A549 (cell line): ENCODE measurements at regions not wholly inside any gene's neighbourhood (a gene's known extent, or its start where the extent isn't known, plus 50 kb on each side); places are given as distances from the start of the nearest gene placed in this dataset.

Experiments
- ATAC-seq, 2 experiments: fragments of 200-7000 bp in 1 of 2; fragments of >200 bp in 1 of 2; cut with Nextera tagmentation in 1 of 2; cut with Tn5 transposase in 1 of 2; 3 replicates each; pipeline versions ENCODE4 v1.8.0 to v1.9.1; 2018 to 2020; ENCODE audit warnings: mild to moderate bottlenecking in 1 of 2, moderate library complexity in 1 of 2
- CTCF ChIA-PET: fragments of 300-600 bp; sonication (Branson Sonifier 250); formaldehyde crosslinking; extraction: SDS; loops from one replicate; lab custom pipeline; 2021; ENCODE audit warnings: antibody characterized with exemption, inconsistent platforms; lab: Yijun Ruan, JAX
- POLR2A ChIA-PET: fragments of 350-600 bp; formaldehyde crosslinking; extraction: SDS; loops from one replicate; lab custom pipeline; 2021; ENCODE audit warnings: antibody characterized with exemption, inconsistent platforms; lab: Yijun Ruan, JAX
- DNase-seq, 2 experiments: peaks; one replicate each; pipeline versions ENCODE4 v3.0.0 to v3.0.0-alpha.2; 2011 to 2016; ENCODE audit warnings: low read depth in 1 of 2, low spot score in 1 of 2
- FAIRE-seq: peaks from 2 replicates; lab custom pipeline; 2011; peaks lifted over from hg19 to GRCh38; lab: Jason Lieb, UNC
- H3K27ac ChIP-seq, 2 experiments: fragments of >200 bp; sonication (Bioruptor Twin); formaldehyde crosslinking; 3 replicates each; pipeline ENCODE4 v1.5.1; 2016 to 2017
- H3K4me1 ChIP-seq: fragments of >200 bp; sonication (Bioruptor Twin); formaldehyde crosslinking; 3 replicates; pipeline ENCODE4 v1.6.1; 2016
- H3K4me2 ChIP-seq: fragments of >200 bp; sonication (Bioruptor Twin); formaldehyde crosslinking; 3 replicates; pipeline ENCODE4 v1.6.1; 2016
- H3K4me3 ChIP-seq: fragments of >200 bp; sonication (Bioruptor Twin); formaldehyde crosslinking; 3 replicates; pipeline ENCODE4 v1.5.1; 2016
- H3K9me3 ChIP-seq: fragments of >200 bp; sonication (Bioruptor Twin); formaldehyde crosslinking; 3 replicates; pipeline ENCODE4 v1.6.1; 2016
- CEBPB ChIP-seq, 2 experiments: fragments of >200 bp in 1 of 2; sonication (Bioruptor Twin) in 1 of 2; formaldehyde crosslinking in 1 of 2; IDR thresholded peaks; 2 replicates each; pipeline ENCODE4 v1.6.1; 2012 to 2016
- EHF ChIP-seq: fragments of 250-450 bp; sonication (Bioruptor Pico); IDR thresholded peaks from 2 replicates; pipeline ENCODE4 v1.5.0; 2020; ENCODE audit warnings: mild to moderate bottlenecking
- EP300 ChIP-seq, 2 experiments: fragments of >200 bp; sonication (Bioruptor Twin); formaldehyde crosslinking; IDR thresholded peaks; 2 replicates in 1 of 2; 3 replicates in 1 of 2; pipeline ENCODE4 v1.6.1; 2016 to 2017
- FOSL2 ChIP-seq, 2 experiments: fragments of 450-650 bp in 1 of 2; fragments of >200 bp in 1 of 2; sonication (Bioruptor Twin) in 1 of 2; formaldehyde crosslinking; IDR thresholded peaks; 2 replicates each; pipeline versions ENCODE4 v1.5.0 to v1.6.1; 2016 to 2020; ENCODE audit warnings: mild to moderate bottlenecking in 1 of 2, moderate library complexity in 1 of 2
- FOXS1 ChIP-seq: fragments of 250-450 bp; sonication (Bioruptor Pico); IDR thresholded peaks from 2 replicates; pipeline ENCODE4 v1.5.0; 2020; ENCODE audit warnings: mild to moderate bottlenecking, moderate library complexity
- HOXB13 ChIP-seq: fragments of 250-450 bp; sonication (Bioruptor Pico); IDR thresholded peaks from 2 replicates; pipeline ENCODE4 v1.5.0; 2020; ENCODE audit warnings: low read depth, mild to moderate bottlenecking, moderate library complexity
- JUN ChIP-seq, 2 experiments: fragments of >200 bp; sonication (Bioruptor Twin); formaldehyde crosslinking; IDR thresholded peaks; 2 replicates in 1 of 2; 3 replicates in 1 of 2; pipeline ENCODE4 v1.6.1; 2016 to 2017
- JUNB ChIP-seq: fragments of >200 bp; sonication (Bioruptor Twin); formaldehyde crosslinking; IDR thresholded peaks from 2 replicates; pipeline ENCODE4 v1.6.1; 2016
- MYC ChIP-seq: IDR thresholded peaks from 2 replicates; pipeline ENCODE4 v1.6.1; 2012; ENCODE audit warnings: mild to moderate bottlenecking, inconsistent platforms, low read length, improper control_type of control experiment, borderline replicate concordance
- NPAS2 ChIP-seq: fragments of 250-450 bp; sonication (Bioruptor Pico); IDR thresholded peaks from 2 replicates; pipeline ENCODE4 v1.8.0; 2022; ENCODE audit warnings: mild to moderate bottlenecking, moderate library complexity, borderline replicate concordance
- POLR2A ChIP-seq: IDR thresholded peaks from 2 replicates; pipeline ENCODE4 v1.6.1; 2012; ENCODE audit warnings: mild to moderate bottlenecking, low read length
- POLR2AphosphoS2 ChIP-seq: conservative IDR thresholded peaks from 2 replicates; pipeline ENCODE4 v1.6.1; 2012; ENCODE audit warnings: low read length, improper control_type of control experiment, inconsistent platforms
- RARB ChIP-seq: fragments of 250-450 bp; sonication (Bioruptor Pico); IDR thresholded peaks from 2 replicates; pipeline ENCODE4 v1.8.0; 2021; ENCODE audit warnings: mild to moderate bottlenecking, moderate library complexity
- RNF2 ChIP-seq: fragments of 200-600 bp; sonication (generic); IDR thresholded peaks from 2 replicates; pipeline ENCODE4 v1.6.1; 2016; ENCODE audit warnings: low read depth, mild to moderate bottlenecking, antibody characterized with exemption, moderate library complexity, borderline replicate concordance
- SREBF2 ChIP-seq: fragments of 450-650 bp; IDR thresholded peaks from 2 replicates; pipeline ENCODE4 v1.6.1; 2014; ENCODE audit warnings: mild to moderate bottlenecking, moderate library complexity
- ZC3H11A ChIP-seq: fragments of 450-650 bp; IDR thresholded peaks from 2 replicates; pipeline ENCODE4 v1.6.1; 2014; ENCODE audit warnings: antibody characterized with exemption, mild to moderate bottlenecking
- ZFP36 ChIP-seq: fragments of 450-650 bp; IDR thresholded peaks from 2 replicates; pipeline ENCODE4 v1.6.1; 2014; ENCODE audit warnings: borderline replicate concordance; ENCODE audit not compliant: partially characterized antibody
- ZNF302 ChIP-seq: fragments of 250-450 bp; sonication (Bioruptor Pico); IDR thresholded peaks from 2 replicates; pipeline ENCODE4 v1.9.0; 2021; ENCODE audit warnings: inconsistent platforms, mild to moderate bottlenecking, moderate library complexity
- WGBS: methylation state at CpG from one replicate; pipeline ENCODE4 v1.1.6; 2017; ENCODE audit errors: missing lambda C conversion rate; 5-methylcytosine and 5-hydroxymethylcytosine counted together
- TF ChIP-seq, protein P1 (sequence below): fragments of 200-600 bp; sonication (generic); IDR thresholded peaks from 2 replicates; pipeline ENCODE4 v1.6.1; 2016; ENCODE audit warnings: antibody characterized with exemption, mild to moderate bottlenecking, moderate library complexity
- TF ChIP-seq, protein P2 (sequence below): IDR thresholded peaks from 2 replicates; pipeline ENCODE4 v1.6.1; 2012

DNA sequence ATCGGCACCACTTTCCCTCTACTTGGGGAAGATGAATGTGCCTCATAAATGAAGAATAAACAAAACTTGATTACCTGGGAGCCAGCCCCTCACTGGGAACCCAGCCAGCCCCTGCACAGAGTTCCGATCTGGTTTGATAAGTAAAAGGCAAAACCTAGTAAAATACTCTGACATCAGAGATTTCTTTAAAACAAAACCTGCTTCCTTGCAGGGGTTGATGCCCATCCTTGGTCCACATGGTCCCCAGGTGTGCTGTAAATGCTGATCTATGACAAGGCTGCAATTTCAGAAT, 218.8 kb upstream of the APCDD1 start:
- ChIA-PET POLR2A (no interaction called here), CTCF (no interaction called here)
- no peak overlapping the region for H3K4me3 ChIP-seq
- TF ChIP-seq RNF2 (no peak), EP300 (IDR thresholded peaks at IDR 0.05) (no peak), MYC (no peak), ZC3H11A (no peak), POLR2AphosphoS2 (no peak)
- TF ChIP-seq, protein P1, sequence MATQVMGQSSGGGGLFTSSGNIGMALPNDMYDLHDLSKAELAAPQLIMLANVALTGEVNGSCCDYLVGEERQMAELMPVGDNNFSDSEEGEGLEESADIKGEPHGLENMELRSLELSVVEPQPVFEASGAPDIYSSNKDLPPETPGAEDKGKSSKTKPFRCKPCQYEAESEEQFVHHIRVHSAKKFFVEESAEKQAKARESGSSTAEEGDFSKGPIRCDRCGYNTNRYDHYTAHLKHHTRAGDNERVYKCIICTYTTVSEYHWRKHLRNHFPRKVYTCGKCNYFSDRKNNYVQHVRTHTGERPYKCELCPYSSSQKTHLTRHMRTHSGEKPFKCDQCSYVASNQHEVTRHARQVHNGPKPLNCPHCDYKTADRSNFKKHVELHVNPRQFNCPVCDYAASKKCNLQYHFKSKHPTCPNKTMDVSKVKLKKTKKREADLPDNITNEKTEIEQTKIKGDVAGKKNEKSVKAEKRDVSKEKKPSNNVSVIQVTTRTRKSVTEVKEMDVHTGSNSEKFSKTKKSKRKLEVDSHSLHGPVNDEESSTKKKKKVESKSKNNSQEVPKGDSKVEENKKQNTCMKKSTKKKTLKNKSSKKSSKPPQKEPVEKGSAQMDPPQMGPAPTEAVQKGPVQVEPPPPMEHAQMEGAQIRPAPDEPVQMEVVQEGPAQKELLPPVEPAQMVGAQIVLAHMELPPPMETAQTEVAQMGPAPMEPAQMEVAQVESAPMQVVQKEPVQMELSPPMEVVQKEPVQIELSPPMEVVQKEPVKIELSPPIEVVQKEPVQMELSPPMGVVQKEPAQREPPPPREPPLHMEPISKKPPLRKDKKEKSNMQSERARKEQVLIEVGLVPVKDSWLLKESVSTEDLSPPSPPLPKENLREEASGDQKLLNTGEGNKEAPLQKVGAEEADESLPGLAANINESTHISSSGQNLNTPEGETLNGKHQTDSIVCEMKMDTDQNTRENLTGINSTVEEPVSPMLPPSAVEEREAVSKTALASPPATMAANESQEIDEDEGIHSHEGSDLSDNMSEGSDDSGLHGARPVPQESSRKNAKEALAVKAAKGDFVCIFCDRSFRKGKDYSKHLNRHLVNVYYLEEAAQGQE: no peak
- TF ChIP-seq, protein P2, sequence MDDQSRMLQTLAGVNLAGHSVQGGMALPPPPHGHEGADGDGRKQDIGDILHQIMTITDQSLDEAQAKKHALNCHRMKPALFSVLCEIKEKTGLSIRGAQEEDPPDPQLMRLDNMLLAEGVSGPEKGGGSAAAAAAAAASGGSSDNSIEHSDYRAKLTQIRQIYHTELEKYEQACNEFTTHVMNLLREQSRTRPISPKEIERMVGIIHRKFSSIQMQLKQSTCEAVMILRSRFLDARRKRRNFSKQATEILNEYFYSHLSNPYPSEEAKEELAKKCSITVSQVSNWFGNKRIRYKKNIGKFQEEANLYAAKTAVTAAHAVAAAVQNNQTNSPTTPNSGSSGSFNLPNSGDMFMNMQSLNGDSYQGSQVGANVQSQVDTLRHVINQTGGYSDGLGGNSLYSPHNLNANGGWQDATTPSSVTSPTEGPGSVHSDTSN: no peak
- no peaks in the 10 kb centered on the region for H3K9me3 ChIP-seq
- no peak for DNase-seq
- H3K4me2 ChIP-seq: no peak overlapping the region
- no peak for ATAC-seq
- WGBS: 64% methylated on average over 2 of the region's 2 CpGs
- no peak overlapping the region for H3K27ac ChIP-seq
- no peaks in the 10 kb centered on the region for H3K4me1 ChIP-seq
- FAIRE-seq: no peak

DNA sequence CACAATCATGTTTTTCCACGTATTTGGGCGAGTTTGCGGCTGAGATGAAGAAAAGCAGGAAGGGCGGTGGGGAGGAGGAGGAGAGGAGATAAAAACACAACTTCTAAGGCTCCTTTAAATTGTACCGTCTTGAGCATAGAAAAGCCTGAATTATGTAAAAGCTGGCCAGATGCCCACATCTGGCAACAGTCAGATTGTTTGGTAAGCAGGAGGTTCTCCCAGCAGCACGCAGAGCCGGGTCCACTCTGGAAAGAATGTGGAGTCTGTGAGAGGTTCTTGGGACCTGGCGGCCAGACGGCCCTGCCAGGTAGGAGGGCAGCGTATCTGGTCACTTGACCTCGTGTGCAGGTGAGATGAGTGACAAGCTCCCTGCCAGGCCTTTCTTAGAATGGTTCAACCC, 215.3 kb upstream of the APCDD1 start:
- WGBS: 75% methylated on average over 10 of the region's 11 CpGs
- FAIRE-seq (no peak), DNase-seq (no peak), ATAC-seq (no peak)
- Histone ChIP-seq H3K4me1 (no peaks in the 10 kb centered on the region), H3K27ac (no peak overlapping the region), H3K9me3 (no peaks in the 10 kb centered on the region), H3K4me2 (no peak overlapping the region), H3K4me3 (no peak overlapping the region)
- POLR2A ChIA-PET: no interaction called here
- CTCF ChIA-PET: no interaction called here
- TF ChIP-seq ZFP36 (no peak), SREBF2 (no peak), ZNF302 (CRISPR knock-in tag) (no peak)

DNA sequence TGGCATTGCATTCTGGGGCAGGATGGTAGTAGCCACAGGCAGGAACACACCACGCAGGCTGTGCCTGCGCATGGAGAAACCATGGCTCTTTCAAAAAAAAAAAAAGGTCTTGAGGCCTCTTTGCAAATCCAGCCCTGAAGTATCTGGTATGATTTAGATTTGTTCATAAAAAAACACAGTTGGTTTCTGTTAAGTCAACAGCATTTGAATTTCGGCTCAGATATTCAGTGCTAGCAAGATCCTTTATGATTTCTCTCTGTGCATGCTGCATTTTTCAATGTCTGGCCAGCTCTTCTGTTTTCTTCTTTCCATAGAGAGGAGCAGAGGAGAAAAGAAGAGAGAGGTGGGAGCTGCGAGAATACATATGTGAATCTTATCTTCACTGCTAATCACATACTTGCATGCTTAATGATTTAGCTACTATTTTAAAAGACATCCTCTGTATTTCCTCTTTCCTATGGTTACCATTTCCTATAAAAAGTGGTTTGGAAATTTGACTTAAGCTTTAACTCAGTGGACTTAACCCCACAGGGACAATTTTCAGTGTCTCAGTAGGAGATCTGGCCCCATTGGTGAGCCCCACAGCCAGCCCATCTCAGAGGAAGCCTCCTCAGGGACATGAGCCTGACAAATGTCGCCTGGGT, 214.3 kb upstream of the APCDD1 start:
- no peak overlapping the region for H3K4me3 ChIP-seq
- no peak for DNase-seq
- ATAC-seq: no peak
- H3K4me2 ChIP-seq: no peak overlapping the region
- H3K27ac ChIP-seq: no peak overlapping the region
- TF ChIP-seq JUN (IDR thresholded peaks at IDR 0.05): no peak
- no peak for TF ChIP-seq NPAS2
- no peak for TF ChIP-seq POLR2A
- no peak for TF ChIP-seq RARB (CRISPR knock-in tag)
- TF ChIP-seq JUNB: no peak
- TF ChIP-seq, protein P1: no peak
- no peak for TF ChIP-seq FOSL2 (IDR thresholded peaks at IDR 0.05)
- no peak for TF ChIP-seq FOSL2 (CRISPR knock-in tag; IDR thresholded peaks at IDR 0.05)
- no peak for TF ChIP-seq FOXS1 (CRISPR knock-in tag)
- no peak for TF ChIP-seq EHF (CRISPR knock-in tag)
- TF ChIP-seq CEBPB (IDR thresholded peaks at IDR 0.05): no peak
- no peak for TF ChIP-seq HOXB13 (CRISPR knock-in tag)
- ChIA-PET CTCF (no interaction called here), POLR2A (no interaction called here)
- H3K9me3 ChIP-seq: no peaks in the 10 kb centered on the region
- 70% methylated on average over 5 of the region's 5 CpGs for WGBS
- no peaks in the 10 kb centered on the region for H3K4me1 ChIP-seq
- no peak for FAIRE-seq
